GM18951 (cell line): ENCODE measurements at regions not wholly inside any gene's neighbourhood (a gene's known extent, or its start where the extent isn't known, plus 50 kb on each side); places are given as distances from the start of the nearest gene placed in this dataset.

Experiments used
- POLR2A ChIP-seq: IDR thresholded peaks from 4 replicates; pipeline ENCODE4 v1.6.1; 2011; ENCODE audit warnings: mild to moderate bottlenecking; ENCODE audit not compliant: insufficient read length, insufficient read depth; ENCODE audit errors: extremely low read depth
- in situ Hi-C: fragments of 300-500 bp; cut with MboI; formaldehyde crosslinking; loops from one replicate; pipeline ENCODE4 v1.12.0; 2022; ENCODE audit warnings: low sequenced_read_pairs, mixed read lengths, inconsistent platforms; ENCODE audit not compliant: unreplicated experiment

DNA sequence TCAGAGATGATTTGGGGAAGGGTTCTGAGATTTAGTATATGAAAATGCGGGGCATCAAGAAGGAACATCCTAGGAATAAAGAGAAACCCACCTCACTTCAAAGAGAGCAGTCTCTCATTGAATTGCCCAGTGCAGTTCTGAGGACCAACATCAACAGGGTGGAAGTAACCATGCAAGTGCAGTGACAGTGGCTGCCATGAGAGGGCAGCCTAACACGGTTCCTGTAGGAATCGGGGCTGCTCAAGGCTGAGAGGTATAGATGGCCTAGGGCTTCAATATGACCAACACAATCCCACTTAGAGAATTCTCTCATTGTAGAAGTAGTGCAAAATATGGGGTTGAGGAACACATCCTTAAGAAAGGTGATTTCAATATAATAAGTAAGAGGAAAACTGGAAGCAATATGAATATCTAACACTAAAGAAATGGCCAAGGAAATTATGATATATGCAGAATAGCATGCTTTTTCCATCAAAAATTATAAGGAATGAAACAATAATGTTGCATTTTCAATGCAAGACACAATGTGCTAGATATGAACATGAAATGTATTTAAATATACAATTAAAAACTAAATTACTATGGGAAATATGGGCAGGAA lies 51.1 kb upstream of the ARRDC4 start:
- no peak for TF ChIP-seq POLR2A
- in situ Hi-C loops: loop anchor here (25.0 kb wide), 1 partner anchor 278 kb away; no protein-coding TSS in a partner anchor
